ENCODE measurements at regions not wholly inside any gene's neighbourhood (a gene's known extent, or its start where the extent isn't known, plus 50 kb on each side); places are given as distances from the start of the nearest gene placed in this dataset.

GRCh38 chr5:10844016-10844415 lies 83.0 kb upstream of the DAP start (continued):
- TF ChIP-seq SIN3A (IDR thresholded peaks at IDR 0.05; ENCODE audit: borderline replicate concordance, low read depth, low read length): no peak
- no peak for TF ChIP-seq RAD21 (IDR thresholded peaks at IDR 0.05; ENCODE audit: low read length)
- TF ChIP-seq GATA2 (CRISPR knock-in tag; IDR thresholded peaks at IDR 0.05): no peak
- TF ChIP-seq ELF1 (IDR thresholded peaks at IDR 0.05): no peak
- TF ChIP-seq JUND (IDR thresholded peaks at IDR 0.05): no peak
- no peak for TF ChIP-seq NRF1 (IDR thresholded peaks at IDR 0.05; ENCODE audit: low read depth, low read length)
- no peak for TF ChIP-seq FOXM1 (IDR thresholded peaks at IDR 0.05; ENCODE audit: low read depth)

GRCh38 chr5:10842823-10843222 lies 81.8 kb upstream of the DAP start:
- Histone ChIP-seq H3K27me3 (ENCODE audit: insufficient read depth) (0 out of 2 replicates have a peak, but pooled peaks cover 6% of the 10 kb centered on the region), H3K27ac (ENCODE audit: low read depth in 2 of 2, low read length in 1 of 2) (no peak overlapping the region), H2AFZ (ENCODE audit: low read depth) (no peak overlapping the region), H3K4me1 (ENCODE audit: control insufficient read depth in 1 of 2, insufficient read depth in 2 of 2, low read depth in 1 of 2, low read length in 1 of 2) (no peaks in the 10 kb centered on the region), H3K4me2 (no peak overlapping the region), H3F3A (replicated peaks; ENCODE audit: insufficient read depth) (no peaks in the 10 kb centered on the region), H3K9me2 (no peaks in the 10 kb centered on the region), H4K20me1 (ENCODE audit: insufficient read depth) (no peaks in the 10 kb centered on the region), H3K79me2 (ENCODE audit: insufficient read depth) (no peaks in the 10 kb centered on the region), H3K36me3 (replicated peaks in 1 of 2; ENCODE audit: control insufficient read depth in 1 of 2, insufficient read depth in 2 of 2, low read length in 1 of 2) (no peaks in the 10 kb centered on the region), H3K9ac (no peak overlapping the region), H3K4me3 (ENCODE audit: low read depth in 2 of 2, low read length in 1 of 2) (no peak overlapping the region), H3K9me3 (no peaks in the 10 kb centered on the region)
- DNase-seq: no peak
- TF ChIP-seq NFIC (IDR thresholded peaks at IDR 0.05; ENCODE audit: borderline replicate concordance) (no peak), RXRA (IDR thresholded peaks at IDR 0.05; ENCODE audit: borderline replicate concordance, low read depth) (no peak), FOXJ3 (CRISPR knock-in tag; IDR thresholded peaks at IDR 0.05) (no peak), PBX3 (IDR thresholded peaks at IDR 0.05) (no peak), POLR2AphosphoS5 (IDR thresholded peaks at IDR 0.05; ENCODE audit: low read depth, low read length) (no peak), RFX5 (IDR thresholded peaks at IDR 0.05; ENCODE audit: low read length) (no peak), TCF12 (IDR thresholded peaks at IDR 0.05) (no peak), GATA2 (CRISPR knock-in tag; IDR thresholded peaks at IDR 0.05) (no peak), GABPA (IDR thresholded peaks at IDR 0.05; ENCODE audit: low read depth) (no peak), MAX (IDR thresholded peaks at IDR 0.05; ENCODE audit: low read depth) (no peak), USF1 (IDR thresholded peaks at IDR 0.05; ENCODE audit: borderline replicate concordance, low read depth) (no peak), SIN3A (IDR thresholded peaks at IDR 0.05; ENCODE audit: borderline replicate concordance, low read depth, low read length) (no peak)
- 22% methylated on average over 3 of the region's 3 CpGs for WGBS (ENCODE audit: low lambda C conversion rate)
- CTCF ChIA-PET: interaction anchor here (0.9 kb wide), 1 partner anchor 9 kb away, joined by 3 read pairs; no protein-coding TSS in a partner anchor
- POLR2A ChIA-PET: no interaction called here

Measured in SK-N-SH (cell line).